ENCODE measurements at regions not wholly inside any gene's neighbourhood (a gene's known extent, or its start where the extent isn't known, plus 50 kb on each side); places are given as distances from the start of the nearest gene placed in this dataset.

- no peak overlapping the region for H2BK120ac ChIP-seq (ENCODE audit: low read depth, low read length)
- no peaks in the 10 kb centered on the region for H3K79me1 ChIP-seq (replicated peaks; ENCODE audit: low read length, poor library complexity, severe bottlenecking)
- no peak overlapping the region for H3K4ac ChIP-seq (ENCODE audit: low read depth in 1 of 2, low read length in 2 of 2)
- H4K8ac ChIP-seq (ENCODE audit: low read length) = no peak overlapping the region
- H3K4me2 ChIP-seq (ENCODE audit: low read length, poor library complexity, severe bottlenecking) = no peak overlapping the region
- no peak overlapping the region for H2BK5ac ChIP-seq (ENCODE audit: low read depth, low read length, poor library complexity, severe bottlenecking)
- H3K23ac ChIP-seq (ENCODE audit: low read length in 2 of 2) = no peak overlapping the region
- H3K4me1 ChIP-seq (ENCODE audit: control insufficient read depth, insufficient read depth, low read depth, low read length) = no peaks in the 10 kb centered on the region
- H3K27me3 ChIP-seq (ENCODE audit: control insufficient read depth in 1 of 2, insufficient read depth in 1 of 2, low read length in 2 of 2) = no peaks in the 10 kb centered on the region
- H3K4me3 ChIP-seq (ENCODE audit: insufficient read depth in 1 of 2, low read depth in 1 of 2, low read length in 2 of 2) = no peak overlapping the region
- WGBS = 90% methylated on average over 2 of the region's 3 CpGs
- H4K91ac ChIP-seq (ENCODE audit: low read length) = no peak overlapping the region
- H3K27ac ChIP-seq (ENCODE audit: low read length, poor library complexity, severe bottlenecking) = no peak overlapping the region
- no peak overlapping the region for H3K9ac ChIP-seq (ENCODE audit: low read length)
- H3K14ac ChIP-seq (ENCODE audit: low read length in 2 of 2) = no peak overlapping the region
- H2AK5ac ChIP-seq (ENCODE audit: low read length, severe bottlenecking) = no peak overlapping the region
- H3K9me3 ChIP-seq (ENCODE audit: control insufficient read depth, low read length) = no peaks in the 10 kb centered on the region
- H2AFZ ChIP-seq (ENCODE audit: low read depth, low read length) = no peak overlapping the region
- no peaks in the 10 kb centered on the region for H3K36me3 ChIP-seq (ENCODE audit: control insufficient read depth in 1 of 2, insufficient read depth in 2 of 2, low read depth in 1 of 2, low read length in 2 of 2)
- H3K18ac ChIP-seq (ENCODE audit: low read depth in 1 of 2, low read length in 2 of 2) = no peak overlapping the region
- no peak overlapping the region for H2BK12ac ChIP-seq (ENCODE audit: low read length in 2 of 2)
- no peak for DNase-seq
- no peak overlapping the region for H2BK15ac ChIP-seq (ENCODE audit: low read depth, poor library complexity, severe bottlenecking)
Observed at GRCh38 chr3:101169516-101169915, 150.9 kb downstream of the IMPG2 start.

GRCh38 chr3:101167376-101167775, 153.0 kb downstream of the IMPG2 start:
- no peak for DNase-seq
- WGBS = 98% methylated on average over 2 of the region's 2 CpGs
- H3K27ac ChIP-seq (ENCODE audit: low read length, poor library complexity, severe bottlenecking) = no peak overlapping the region
- H3K79me1 ChIP-seq (replicated peaks; ENCODE audit: low read length, poor library complexity, severe bottlenecking) = no peaks in the 10 kb centered on the region
- H2BK120ac ChIP-seq (ENCODE audit: low read depth, low read length) = no peak overlapping the region
- no peak overlapping the region for H3K9ac ChIP-seq (ENCODE audit: low read length)
- no peak overlapping the region for H4K8ac ChIP-seq (ENCODE audit: low read length)
- no peaks in the 10 kb centered on the region for H3K27me3 ChIP-seq (ENCODE audit: control insufficient read depth in 1 of 2, insufficient read depth in 1 of 2, low read length in 2 of 2)
- no peak overlapping the region for H2AK5ac ChIP-seq (ENCODE audit: low read length, severe bottlenecking)
- no peaks in the 10 kb centered on the region for H3K4me1 ChIP-seq (ENCODE audit: control insufficient read depth, insufficient read depth, low read depth, low read length)
- H3K4ac ChIP-seq (ENCODE audit: low read depth in 1 of 2, low read length in 2 of 2) = no peak overlapping the region
- H2BK12ac ChIP-seq (ENCODE audit: low read length in 2 of 2) = no peak overlapping the region
- no peak overlapping the region for H2BK5ac ChIP-seq (ENCODE audit: low read depth, low read length, poor library complexity, severe bottlenecking)
- no peak overlapping the region for H3K4me3 ChIP-seq (ENCODE audit: insufficient read depth in 1 of 2, low read depth in 1 of 2, low read length in 2 of 2)
- H2BK15ac ChIP-seq (ENCODE audit: low read depth, poor library complexity, severe bottlenecking) = no peak overlapping the region
- no peak overlapping the region for H3K18ac ChIP-seq (ENCODE audit: low read depth in 1 of 2, low read length in 2 of 2)
- no peak overlapping the region for H2AFZ ChIP-seq (ENCODE audit: low read depth, low read length)
- H3K9me3 ChIP-seq (ENCODE audit: control insufficient read depth, low read length) = no peaks in the 10 kb centered on the region
- no peak overlapping the region for H3K4me2 ChIP-seq (ENCODE audit: low read length, poor library complexity, severe bottlenecking)
- H4K91ac ChIP-seq (ENCODE audit: low read length) = no peak overlapping the region
- H3K14ac ChIP-seq (ENCODE audit: low read length in 2 of 2) = no peak overlapping the region
- no peak overlapping the region for H3K23ac ChIP-seq (ENCODE audit: low read length in 2 of 2)
- H3K36me3 ChIP-seq (ENCODE audit: control insufficient read depth in 1 of 2, insufficient read depth in 2 of 2, low read depth in 1 of 2, low read length in 2 of 2) = no peaks in the 10 kb centered on the region

GRCh38 chr3:101166150-101166549, 154.2 kb downstream of the IMPG2 start:
- no peak overlapping the region for H2AK5ac ChIP-seq (ENCODE audit: low read length, severe bottlenecking)
- WGBS = no CpG with 5 or more reads among the region's 2 CpGs

GRCh38 chr3:101163554-101163953, 156.8 kb downstream of the IMPG2 start:
- H3K4ac ChIP-seq (ENCODE audit: low read depth in 1 of 2, low read length in 2 of 2) = no peak overlapping the region
- no peak overlapping the region for H3K23ac ChIP-seq (ENCODE audit: low read length in 2 of 2)
- no peak for DNase-seq
- no peak overlapping the region for H3K18ac ChIP-seq (ENCODE audit: low read depth in 1 of 2, low read length in 2 of 2)
- no peaks in the 10 kb centered on the region for H3K36me3 ChIP-seq (ENCODE audit: control insufficient read depth in 1 of 2, insufficient read depth in 2 of 2, low read depth in 1 of 2, low read length in 2 of 2)
- no peaks in the 10 kb centered on the region for H3K9me3 ChIP-seq (ENCODE audit: control insufficient read depth, low read length)
- H4K8ac ChIP-seq (ENCODE audit: low read length) = no peak overlapping the region
- no peak overlapping the region for H4K91ac ChIP-seq (ENCODE audit: low read length)
- no peak overlapping the region for H3K9ac ChIP-seq (ENCODE audit: low read length)
- H2AK5ac ChIP-seq (ENCODE audit: low read length, severe bottlenecking) = no peak overlapping the region
- H2BK120ac ChIP-seq (ENCODE audit: low read depth, low read length) = no peak overlapping the region
- no peaks in the 10 kb centered on the region for H3K79me1 ChIP-seq (replicated peaks; ENCODE audit: low read length, poor library complexity, severe bottlenecking)
- no peaks in the 10 kb centered on the region for H3K27me3 ChIP-seq (ENCODE audit: control insufficient read depth in 1 of 2, insufficient read depth in 1 of 2, low read length in 2 of 2)
- H2BK15ac ChIP-seq (ENCODE audit: low read depth, poor library complexity, severe bottlenecking) = no peak overlapping the region
- H3K4me3 ChIP-seq (ENCODE audit: insufficient read depth in 1 of 2, low read depth in 1 of 2, low read length in 2 of 2) = no peak overlapping the region
- H2BK5ac ChIP-seq (ENCODE audit: low read depth, low read length, poor library complexity, severe bottlenecking) = no peak overlapping the region
- H2BK12ac ChIP-seq (ENCODE audit: low read length in 2 of 2) = no peak overlapping the region
- no peak overlapping the region for H3K4me2 ChIP-seq (ENCODE audit: low read length, poor library complexity, severe bottlenecking)
- H3K27ac ChIP-seq (ENCODE audit: low read length, poor library complexity, severe bottlenecking) = no peak overlapping the region
- no peak overlapping the region for H2AFZ ChIP-seq (ENCODE audit: low read depth, low read length)
- H3K14ac ChIP-seq (ENCODE audit: low read length in 2 of 2) = no peak overlapping the region
- no peaks in the 10 kb centered on the region for H3K4me1 ChIP-seq (ENCODE audit: control insufficient read depth, insufficient read depth, low read depth, low read length)

More at GRCh38 chr3:101166150-101166549, 154.2 kb downstream of the IMPG2 start:
- H4K91ac ChIP-seq (ENCODE audit: low read length) = no peak overlapping the region
- no peak overlapping the region for H3K18ac ChIP-seq (ENCODE audit: low read depth in 1 of 2, low read length in 2 of 2)
- no peak overlapping the region for H3K27ac ChIP-seq (ENCODE audit: low read length, poor library complexity, severe bottlenecking)
- no peak overlapping the region for H2BK15ac ChIP-seq (ENCODE audit: low read depth, poor library complexity, severe bottlenecking)
- no peaks in the 10 kb centered on the region for H3K79me1 ChIP-seq (replicated peaks; ENCODE audit: low read length, poor library complexity, severe bottlenecking)
- no peak overlapping the region for H3K4me3 ChIP-seq (ENCODE audit: insufficient read depth in 1 of 2, low read depth in 1 of 2, low read length in 2 of 2)
- H3K23ac ChIP-seq (ENCODE audit: low read length in 2 of 2) = no peak overlapping the region
- H4K8ac ChIP-seq (ENCODE audit: low read length) = no peak overlapping the region
- no peak overlapping the region for H2BK12ac ChIP-seq (ENCODE audit: low read length in 2 of 2)
- H3K36me3 ChIP-seq (ENCODE audit: control insufficient read depth in 1 of 2, insufficient read depth in 2 of 2, low read depth in 1 of 2, low read length in 2 of 2) = no peaks in the 10 kb centered on the region
- H2BK120ac ChIP-seq (ENCODE audit: low read depth, low read length) = no peak overlapping the region
- H3K4ac ChIP-seq (ENCODE audit: low read depth in 1 of 2, low read length in 2 of 2) = no peak overlapping the region
- H3K27me3 ChIP-seq (ENCODE audit: control insufficient read depth in 1 of 2, insufficient read depth in 1 of 2, low read length in 2 of 2) = no peaks in the 10 kb centered on the region
- H3K4me2 ChIP-seq (ENCODE audit: low read length, poor library complexity, severe bottlenecking) = no peak overlapping the region
- H3K9me3 ChIP-seq (ENCODE audit: control insufficient read depth, low read length) = no peaks in the 10 kb centered on the region
- H3K4me1 ChIP-seq (ENCODE audit: control insufficient read depth, insufficient read depth, low read depth, low read length) = no peaks in the 10 kb centered on the region
- no peak overlapping the region for H3K9ac ChIP-seq (ENCODE audit: low read length)
- DNase-seq = no peak
- no peak overlapping the region for H2BK5ac ChIP-seq (ENCODE audit: low read depth, low read length, poor library complexity, severe bottlenecking)
- H2AFZ ChIP-seq (ENCODE audit: low read depth, low read length) = no peak overlapping the region
- H3K14ac ChIP-seq (ENCODE audit: low read length in 2 of 2) = no peak overlapping the region
